ENCODE measurements at regions not wholly inside any gene's neighbourhood (a gene's known extent, or its start where the extent isn't known, plus 50 kb on each side); places are given as distances from the start of the nearest gene placed in this dataset.
"Not testable (repeated sequence)": the region's sequence is repeated elsewhere in the genome, so short reads cannot be mapped to it uniquely, and the experiment has no call there.

- intact Hi-C loops (cut with micrococcal nuclease): no loop called here
These were observed 74.6 kb downstream of the TRIM42 start for GRCh38 chr3:140752499-140752898.

GRCh38 chr3:140753865-140754754 lies 76.2 kb downstream of the TRIM42 start:
- intact Hi-C loops (cut with micrococcal nuclease): no loop called here

GRCh38 chr3:140754936-140755335 lies 77.1 kb downstream of the TRIM42 start:
- intact Hi-C loops (cut with micrococcal nuclease): loop anchor here (5.0 kb wide), 1 partner anchor 173 kb away; no protein-coding TSS in a partner anchor

- intact Hi-C loops (cut with micrococcal nuclease): loop anchor here (5.0 kb wide), 1 partner anchor 174 kb away; no protein-coding TSS in a partner anchor
These were observed 78.6 kb downstream of the TRIM42 start for GRCh38 chr3:140756240-140757016.

DNA sequence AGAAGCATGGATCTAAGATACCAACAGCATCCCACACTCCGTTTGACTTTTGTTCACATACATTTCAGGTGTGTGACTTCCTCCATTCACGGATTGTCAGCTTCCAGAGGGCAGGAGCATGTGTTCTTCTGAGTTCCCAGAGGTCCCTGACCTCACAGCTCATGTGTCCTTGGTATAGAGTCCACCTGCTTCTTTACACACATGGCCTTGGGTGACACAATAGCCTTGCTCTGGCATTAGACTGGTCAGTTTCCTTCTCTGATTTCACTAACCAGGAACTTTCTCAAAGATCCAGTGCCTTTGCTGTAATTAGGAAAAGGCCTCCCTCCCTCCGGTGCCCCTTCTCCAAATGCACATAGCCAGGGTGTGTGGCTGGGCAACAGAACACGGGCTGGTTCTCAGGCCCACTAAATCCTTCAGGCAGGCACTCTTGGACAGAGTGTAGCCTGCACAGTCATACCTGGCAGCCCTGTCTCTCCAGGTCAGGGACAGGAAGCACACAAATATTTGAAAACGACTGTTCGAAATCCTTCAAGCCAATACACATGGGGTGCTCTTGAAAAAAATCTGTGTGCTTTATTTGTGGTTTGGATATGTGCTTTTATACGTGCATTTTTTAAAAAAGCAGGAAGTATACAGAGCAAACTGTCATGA lies 81.1 kb downstream of the TRIM42 start:
- intact Hi-C loops (cut with micrococcal nuclease): loop anchor here (5.0 kb wide), 1 partner anchor 177 kb away; no protein-coding TSS in a partner anchor

GRCh38 chr3:140760324-140761075 lies 82.6 kb downstream of the TRIM42 start:
- intact Hi-C loops (cut with micrococcal nuclease): no loop called here

- intact Hi-C loops (cut with micrococcal nuclease): no loop called here
These were observed 83.3 kb downstream of the TRIM42 start for GRCh38 chr3:140761076-140761639.

GRCh38 chr3:140762746-140763145 lies 84.9 kb downstream of the TRIM42 start:
- intact Hi-C loops (cut with micrococcal nuclease): no loop called here

GRCh38 chr3:140763532-140763931 lies 85.7 kb downstream of the TRIM42 start:
- intact Hi-C loops (cut with micrococcal nuclease): no loop called here

DNA sequence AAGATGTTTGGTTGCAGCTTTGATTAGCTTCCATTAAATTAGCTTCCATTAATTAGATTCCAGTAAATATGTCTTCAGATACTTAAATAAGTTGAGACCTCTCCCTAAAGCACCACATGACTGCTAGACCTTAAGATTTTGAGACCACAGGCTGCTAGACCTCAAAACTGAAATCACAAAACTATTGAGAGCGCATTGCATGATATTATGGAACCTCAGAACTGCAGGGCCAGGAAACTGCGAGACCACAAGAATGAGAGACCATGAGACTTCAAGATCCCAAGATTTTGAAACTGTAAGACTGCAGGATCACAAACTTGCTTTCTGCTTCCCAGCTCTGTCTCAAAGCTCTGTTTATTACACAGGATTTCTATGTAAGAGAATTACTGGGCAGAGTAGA lies 87.4 kb downstream of the TRIM42 start:
- intact Hi-C loops (cut with micrococcal nuclease): no loop called here

- intact Hi-C loops (cut with micrococcal nuclease): no loop called here
These were observed 88.6 kb downstream of the TRIM42 start for GRCh38 chr3:140766465-140766864.

DNA sequence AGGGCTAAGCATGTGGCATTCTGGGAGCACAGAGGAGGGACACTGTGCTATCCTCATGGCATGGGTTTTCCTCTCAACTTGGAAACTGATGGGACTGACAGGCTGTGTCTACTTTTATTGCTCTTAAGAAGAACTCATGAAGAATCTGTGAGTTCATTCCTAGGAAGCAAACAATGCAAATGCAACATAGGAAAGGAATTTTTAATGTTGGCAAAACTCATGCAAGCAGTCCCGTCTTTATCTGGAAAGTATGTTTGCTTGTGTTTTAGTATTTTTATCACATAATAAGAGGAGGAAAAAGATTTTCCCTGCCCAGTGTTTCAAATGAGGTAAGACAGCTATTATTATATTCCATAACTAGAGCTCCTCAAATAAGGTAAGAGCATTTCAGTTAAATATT lies 89.7 kb downstream of the TRIM42 start:
- intact Hi-C loops (cut with micrococcal nuclease): no loop called here

DNA sequence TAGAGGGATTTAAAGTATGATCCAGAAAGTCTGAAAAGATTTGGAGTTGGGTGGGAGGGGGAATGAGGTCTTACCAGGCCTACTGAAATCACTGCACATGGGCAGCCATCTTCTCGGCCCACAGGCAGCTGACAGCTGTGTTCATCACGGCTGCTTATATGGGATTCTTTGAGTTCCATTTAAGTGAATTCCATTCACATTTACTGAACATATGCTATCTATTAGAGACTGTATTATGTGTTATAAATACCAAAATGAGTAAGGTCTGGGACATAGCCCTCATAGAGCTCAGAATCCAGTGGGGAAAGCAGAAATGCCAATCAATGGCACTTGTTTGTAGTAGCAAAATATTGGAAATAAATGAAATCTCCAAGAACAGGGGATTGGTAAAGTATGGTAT lies 91.1 kb downstream of the TRIM42 start:
- intact Hi-C loops (cut with micrococcal nuclease): no loop called here

GRCh38 chr3:140769951-140770350 lies 92.1 kb downstream of the TRIM42 start:
- intact Hi-C loops (cut with micrococcal nuclease): no loop called here

GRCh38 chr3:140770977-140771667 lies 93.3 kb downstream of the TRIM42 start:
- intact Hi-C loops (cut with micrococcal nuclease): no loop called here

DNA sequence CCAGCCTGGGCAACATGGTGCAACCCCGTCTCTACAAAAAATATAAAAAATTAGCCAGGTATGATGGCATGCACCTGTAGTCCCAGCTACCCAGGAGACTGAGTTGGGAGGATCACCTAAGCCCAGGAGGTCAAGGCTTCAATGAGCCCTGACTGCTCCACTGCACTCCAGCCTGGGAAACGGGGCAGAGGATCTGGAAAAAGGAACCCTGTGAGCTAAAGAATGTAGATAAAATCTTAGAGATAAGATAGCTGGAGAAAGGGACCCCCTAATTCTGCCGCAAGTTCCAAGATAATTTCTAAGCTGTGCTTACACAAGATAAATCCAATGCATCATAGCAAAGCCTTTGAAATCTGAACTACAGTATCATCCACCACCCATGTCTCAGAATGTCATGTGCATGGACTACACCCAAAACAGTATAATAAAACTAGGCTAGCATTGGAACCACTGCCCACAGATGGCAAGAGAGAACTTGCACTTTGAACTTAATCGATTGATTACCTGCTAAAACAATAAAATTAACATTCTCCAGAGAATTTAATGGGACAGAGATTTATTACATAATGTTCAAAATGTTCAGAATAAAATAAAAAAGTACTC lies 99.9 kb downstream of the TRIM42 start:
- intact Hi-C loops (cut with micrococcal nuclease): no loop called here

GRCh38 chr3:140791368-140791767 lies 113.5 kb downstream of the TRIM42 start:
- intact Hi-C loops (cut with micrococcal nuclease): no loop called here

DNA sequence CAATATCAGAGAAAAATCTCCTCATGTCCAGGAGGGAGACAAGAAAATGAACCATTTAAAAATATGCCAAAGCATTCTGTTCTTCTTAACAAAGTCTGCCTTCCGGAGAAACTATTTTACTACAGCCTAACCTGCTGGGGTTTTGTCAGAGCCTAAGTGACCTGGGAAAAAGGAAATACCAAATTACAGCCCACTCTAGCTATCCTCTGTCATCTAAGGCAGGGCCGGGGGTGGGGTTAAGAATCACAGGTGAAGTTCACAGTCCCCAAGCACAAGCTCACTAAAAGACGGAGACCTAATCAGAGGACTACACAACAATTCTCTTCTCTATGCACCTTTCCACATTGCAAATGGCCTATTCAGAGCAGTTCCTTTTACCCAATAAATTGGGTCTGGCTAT lies 116.6 kb downstream of the TRIM42 start:
- intact Hi-C loops (cut with micrococcal nuclease): no loop called here

DNA sequence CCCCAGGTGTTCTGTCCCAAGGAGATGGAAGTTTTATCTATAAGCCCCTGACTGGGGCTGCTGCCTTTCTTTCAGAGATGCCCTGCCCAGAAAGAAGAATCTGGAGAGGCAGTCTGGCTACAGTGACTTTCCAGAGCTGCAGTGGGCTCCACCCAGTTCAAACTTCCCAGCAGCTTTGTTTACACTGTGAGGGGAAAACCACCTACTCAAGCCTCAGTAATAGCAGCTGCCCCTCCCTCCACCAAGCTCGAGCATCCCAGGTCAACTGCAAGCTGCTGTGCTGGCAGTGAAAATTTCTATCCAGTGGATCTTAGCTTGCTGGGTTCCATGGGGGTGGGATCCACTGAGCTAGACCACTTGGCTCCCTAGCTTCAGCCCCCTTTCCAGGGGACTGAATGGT lies 125.0 kb downstream of the TRIM42 start:
- intact Hi-C loops (cut with micrococcal nuclease): not testable (repeated sequence)

GRCh38 chr3:140809316-140809715 lies 131.5 kb downstream of the TRIM42 start:
- intact Hi-C loops (cut with micrococcal nuclease): no loop called here

Measured in T-helper 1 cell treated with Interleukin-12 subunit alpha and Interleukin-12 subunit beta and Interleukin-4 antibody, amounts not matched to agents 30 ng/mL and 1 ng/mL, for 36 hours (primary cell).